Liver (tissue), 7 donors: ENCODE measurements at regions not wholly inside any gene's neighbourhood (a gene's known extent, or its start where the extent isn't known, plus 50 kb on each side); places are given as distances from the start of the nearest gene placed in this dataset.
A peak's percentile ranks its signal among the peaks of the same experiment; 100 is the strongest.

ENCODE experiments used
- DNase-seq: peaks from one replicate; pipeline ENCODE4 v3.0.0-alpha.2; 2017; ENCODE audit warnings: low spot score
- H3K27ac ChIP-seq, 2 donors: one replicate each; pipeline ENCODE4 v1.7.0; 2013; ENCODE audit warnings: inconsistent platforms in 2 of 2, low read length in 2 of 2, control low read depth in 1 of 2, low read depth in 1 of 2, mild to moderate bottlenecking in 1 of 2
- H3K27me3 ChIP-seq, 4 donors: one replicate each; pipeline versions ENCODE4 v1.6.1 to v1.7.0; 2013; ENCODE audit warnings: low read length in 3 of 4, inconsistent platforms in 1 of 4, mild to moderate bottlenecking in 1 of 4, moderate library complexity in 1 of 4; ENCODE audit not compliant: control insufficient read depth in 4 of 4, insufficient read depth in 4 of 4
- H3K36me3 ChIP-seq, 4 donors: one replicate each; pipeline versions ENCODE4 v1.6.1 to v1.7.0; 2013; ENCODE audit warnings: low read length in 3 of 4, mild to moderate bottlenecking in 3 of 4, low read depth in 1 of 4, moderate library complexity in 1 of 4; ENCODE audit not compliant: control insufficient read depth in 4 of 4, insufficient read depth in 3 of 4
- H3K4me1 ChIP-seq, 4 donors: one replicate each; pipeline versions ENCODE4 v1.6.1 to v1.7.0; 2013; ENCODE audit warnings: low read length in 3 of 4, mild to moderate bottlenecking in 3 of 4, moderate library complexity in 1 of 4; ENCODE audit not compliant: control insufficient read depth in 4 of 4, insufficient read depth in 4 of 4
- H3K4me3 ChIP-seq, 3 donors: one replicate each; pipeline versions ENCODE4 v1.6.1 to v1.7.0; 2013; ENCODE audit warnings: low read length in 3 of 3, control low read depth in 1 of 3, low read depth in 1 of 3, mild to moderate bottlenecking in 1 of 3
- H3K9ac ChIP-seq, 2 donors: one replicate each; pipeline ENCODE4 v1.7.0; 2013; ENCODE audit warnings: low read length in 2 of 2, mild to moderate bottlenecking in 2 of 2, moderate library complexity in 2 of 2, control low read depth in 1 of 2, low read depth in 1 of 2
- H3K9me3 ChIP-seq, 4 donors: one replicate each; pipeline versions ENCODE4 v1.6.1 to v1.7.0; 2013; ENCODE audit warnings: low read length in 3 of 4; ENCODE audit not compliant: control insufficient read depth in 4 of 4
- ATF3 ChIP-seq: IDR thresholded peaks from 2 replicates; pipeline ENCODE4 v1.6.1; 2016; ENCODE audit warnings: antibody characterized with exemption
- EGR1 ChIP-seq, 2 donors: IDR thresholded peaks; 2 replicates each; pipeline ENCODE4 v1.6.1; 2016 to 2018; ENCODE audit warnings: antibody characterized with exemption in 2 of 2, low read depth in 2 of 2
- FOXA2 ChIP-seq: IDR thresholded peaks from 2 replicates; pipeline ENCODE4 v1.6.1; 2016; ENCODE audit warnings: antibody characterized with exemption
- GABPA ChIP-seq, 2 donors: IDR thresholded peaks in 1 of 2; conservative IDR thresholded peaks in 1 of 2; 2 replicates each; pipeline ENCODE4 v1.6.1; 2016; ENCODE audit warnings: antibody characterized with exemption in 2 of 2, mild to moderate bottlenecking in 1 of 2, moderate library complexity in 1 of 2
- HNF4A ChIP-seq, 2 donors: conservative IDR thresholded peaks; 2 replicates each; pipeline ENCODE4 v1.6.1; 2016; ENCODE audit warnings: antibody characterized with exemption in 2 of 2, mild to moderate bottlenecking in 2 of 2
- JUND ChIP-seq, 2 donors: IDR thresholded peaks; 2 replicates each; pipeline ENCODE4 v1.6.1; 2016; ENCODE audit warnings: antibody characterized with exemption in 2 of 2
- NR2F2 ChIP-seq: IDR thresholded peaks from 2 replicates; pipeline ENCODE4 v1.6.1; 2016; ENCODE audit warnings: antibody characterized with exemption
- RAD21 ChIP-seq, 2 donors: IDR thresholded peaks; 2 replicates each; pipeline ENCODE4 v1.6.1; 2016; ENCODE audit warnings: antibody characterized with exemption in 2 of 2, mild to moderate bottlenecking in 2 of 2
- REST ChIP-seq: IDR thresholded peaks from 2 replicates; pipeline ENCODE4 v1.6.1; 2016; ENCODE audit warnings: antibody characterized with exemption, mild to moderate bottlenecking
- RXRA ChIP-seq, 2 donors: IDR thresholded peaks; 2 replicates each; pipeline ENCODE4 v1.6.1; 2017 to 2018; ENCODE audit warnings: antibody characterized with exemption in 2 of 2, mild to moderate bottlenecking in 1 of 2
- SP1 ChIP-seq: IDR thresholded peaks from 2 replicates; pipeline ENCODE4 v1.6.1; 2018; ENCODE audit warnings: antibody characterized with exemption, mild to moderate bottlenecking
- TAF1 ChIP-seq: conservative IDR thresholded peaks from 2 replicates; pipeline ENCODE4 v1.6.1; 2016; ENCODE audit warnings: antibody characterized with exemption, mild to moderate bottlenecking
- YY1 ChIP-seq: IDR thresholded peaks from 2 replicates; pipeline ENCODE4 v1.6.1; 2016; ENCODE audit warnings: antibody characterized with exemption, mild to moderate bottlenecking
- ZBTB33 ChIP-seq: IDR thresholded peaks from 2 replicates; pipeline ENCODE4 v1.6.1; 2016; ENCODE audit warnings: antibody characterized with exemption
- WGBS: extraction: QIAGEN DNeasy Blood & Tissue Kit; methylation state at CpG from one replicate; pipeline ENCODE4 v1.1.7; 2013; 5-methylcytosine and 5-hydroxymethylcytosine counted together
- donor health status: healthy.
- donor health status: healthy.
- donor health status: healthy.
- donor health status: healthy.

GRCh38 chr14:101330416-101331140, 230.7 kb upstream of the DIO3 start:
- no peak for DNase-seq
- 64% methylated on average over 22 of the region's 22 CpGs for WGBS
- Histone ChIP-seq H3K36me3 (no peaks in the 10 kb centered on the region), H3K9me3 (no peaks in the 10 kb centered on the region), H3K4me3 (no peak overlapping the region), H3K27me3 (no peaks in the 10 kb centered on the region), H3K4me1 (peaks cover 22 to 39% (median 29%) of the 10 kb centered on the region in 4 donors), H3K9ac (no peak overlapping the region), H3K27ac (peak overlapping the region; percentile 32 to 37)
- TF ChIP-seq RXRA (IDR thresholded peaks at IDR 0.05) (peak; percentile 27 to 51), HNF4A (conservative IDR thresholded peaks at IDR 0.05) (peak in 1 of 2 donors; percentile 23), ZBTB33 (no peak), FOXA2 (no peak)

- H3K4me3 ChIP-seq: no peak overlapping the region
- peaks cover 22 to 43% (median 34%) of the 10 kb centered on the region in 4 donors for H3K4me1 ChIP-seq
- TF ChIP-seq JUND (IDR thresholded peaks at IDR 0.05) (no peak), HNF4A (conservative IDR thresholded peaks at IDR 0.05) (no peak), YY1 (no peak), EGR1 (IDR thresholded peaks at IDR 0.05; ENCODE audit: low read depth in 2 of 2) (no peak), ATF3 (no peak), REST (no peak), TAF1 (no peak)
- no peaks in the 10 kb centered on the region for H3K27me3 ChIP-seq
- 91% methylated on average over 10 of the region's 10 CpGs for WGBS
- H3K27ac ChIP-seq: no peak overlapping the region
- H3K9me3 ChIP-seq: no peaks in the 10 kb centered on the region
- no peaks in the 10 kb centered on the region for H3K36me3 ChIP-seq
- DNase-seq: no peak
- no peak overlapping the region for H3K9ac ChIP-seq
These were observed 230.2 kb upstream of the DIO3 start for GRCh38 chr14:101331141-101331525.

GRCh38 chr14:101331661-101332169, 229.6 kb upstream of the DIO3 start:
- Histone ChIP-seq H3K27me3 (no peaks in the 10 kb centered on the region), H3K9ac (no peak overlapping the region), H3K36me3 (no peaks in the 10 kb centered on the region), H3K9me3 (no peaks in the 10 kb centered on the region), H3K4me3 (no peak overlapping the region), H3K4me1 (peaks cover 22 to 49% (median 34%) of the 10 kb centered on the region in 4 donors), H3K27ac (no peak overlapping the region)
- WGBS: 94% methylated on average over 6 of the region's 6 CpGs
- no peak for DNase-seq
- TF ChIP-seq REST (no peak), HNF4A (conservative IDR thresholded peaks at IDR 0.05) (no peak), NR2F2 (no peak), SP1 (no peak), RAD21 (IDR thresholded peaks at IDR 0.05) (no peak), FOXA2 (no peak), TAF1 (no peak), RXRA (IDR thresholded peaks at IDR 0.05) (no peak), GABPA (IDR thresholded peaks at IDR 0.05 in 1 of 2, conservative IDR thresholded peaks at IDR 0.05 in 1 of 2) (no peak)
